ENCODE measurements at regions not wholly inside any gene's neighbourhood (a gene's known extent, or its start where the extent isn't known, plus 50 kb on each side); places are given as distances from the start of the nearest gene placed in this dataset.

- DNase-seq, result no peak
- H3K36me3 Mint-ChIP-seq (ENCODE audit: low read depth), result peaks cover 8% of the 10 kb centered on the region; the same call in 1 of the 2 replicates
- TF ChIP-seq, protein P1, sequence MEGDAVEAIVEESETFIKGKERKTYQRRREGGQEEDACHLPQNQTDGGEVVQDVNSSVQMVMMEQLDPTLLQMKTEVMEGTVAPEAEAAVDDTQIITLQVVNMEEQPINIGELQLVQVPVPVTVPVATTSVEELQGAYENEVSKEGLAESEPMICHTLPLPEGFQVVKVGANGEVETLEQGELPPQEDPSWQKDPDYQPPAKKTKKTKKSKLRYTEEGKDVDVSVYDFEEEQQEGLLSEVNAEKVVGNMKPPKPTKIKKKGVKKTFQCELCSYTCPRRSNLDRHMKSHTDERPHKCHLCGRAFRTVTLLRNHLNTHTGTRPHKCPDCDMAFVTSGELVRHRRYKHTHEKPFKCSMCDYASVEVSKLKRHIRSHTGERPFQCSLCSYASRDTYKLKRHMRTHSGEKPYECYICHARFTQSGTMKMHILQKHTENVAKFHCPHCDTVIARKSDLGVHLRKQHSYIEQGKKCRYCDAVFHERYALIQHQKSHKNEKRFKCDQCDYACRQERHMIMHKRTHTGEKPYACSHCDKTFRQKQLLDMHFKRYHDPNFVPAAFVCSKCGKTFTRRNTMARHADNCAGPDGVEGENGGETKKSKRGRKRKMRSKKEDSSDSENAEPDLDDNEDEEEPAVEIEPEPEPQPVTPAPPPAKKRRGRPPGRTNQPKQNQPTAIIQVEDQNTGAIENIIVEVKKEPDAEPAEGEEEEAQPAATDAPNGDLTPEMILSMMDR (IDR thresholded peaks at IDR 0.05), result no peak
- H3K9me3 Mint-ChIP-seq, result peaks cover 65% of the 10 kb centered on the region
- H3K4me3 Mint-ChIP-seq, result no peak overlapping the region
- H3K27me3 Mint-ChIP-seq (ENCODE audit: insufficient read depth), result no peaks in the 10 kb centered on the region
- H3K4me1 Mint-ChIP-seq (ENCODE audit: low read depth), result no peaks in the 10 kb centered on the region
- no peak overlapping the region for H3K27ac Mint-ChIP-seq
These were observed 348.2 kb downstream of the KCTD8 start for GRCh38 chr4:44100456-44100855.

DNA sequence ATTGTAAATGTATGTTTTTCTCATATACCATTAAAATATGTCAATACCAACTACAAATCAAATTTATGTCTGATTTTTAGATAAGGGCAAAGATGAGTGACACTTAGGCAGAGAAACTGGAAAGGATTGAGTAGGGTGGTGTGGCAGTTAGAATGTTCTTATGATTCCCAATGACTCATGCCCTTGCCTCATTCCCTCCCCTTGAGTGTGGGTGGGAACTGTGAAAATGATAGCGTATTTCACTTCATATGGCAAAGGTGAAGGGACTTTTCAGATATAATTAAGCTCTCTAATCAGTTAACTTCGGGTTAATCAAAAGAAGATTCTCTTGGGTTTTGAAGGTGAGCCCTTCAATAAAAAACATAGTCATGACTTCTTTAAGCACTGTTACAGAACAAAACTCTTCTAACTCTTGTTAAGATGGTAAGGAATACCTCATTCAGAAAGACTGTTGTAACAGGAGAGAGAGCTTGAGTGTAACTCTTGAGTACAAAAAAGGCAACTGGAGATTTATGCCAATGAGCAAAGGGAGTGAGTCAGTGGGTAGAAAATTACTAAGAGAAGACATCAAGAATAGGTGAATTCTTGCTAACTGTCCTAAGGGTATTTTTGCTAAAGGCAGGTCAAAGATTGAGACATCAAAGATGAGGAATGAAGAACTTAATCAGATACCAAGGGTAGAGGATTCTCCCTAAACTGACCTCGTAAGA is 329.5 kb downstream of the KCTD8 start:
- no peak overlapping the region for H3K4me3 Mint-ChIP-seq
- H3K36me3 Mint-ChIP-seq (ENCODE audit: low read depth), result no peaks in the 10 kb centered on the region
- no peaks in the 10 kb centered on the region for H3K4me1 Mint-ChIP-seq (ENCODE audit: low read depth)
- H3K27me3 Mint-ChIP-seq (ENCODE audit: insufficient read depth), result no peaks in the 10 kb centered on the region
- H3K27ac Mint-ChIP-seq, result no peak overlapping the region
- no peak for DNase-seq
- TF ChIP-seq, protein P1 (IDR thresholded peaks at IDR 0.05), result no peak
- peaks cover 14% of the 10 kb centered on the region for H3K9me3 Mint-ChIP-seq

DNA sequence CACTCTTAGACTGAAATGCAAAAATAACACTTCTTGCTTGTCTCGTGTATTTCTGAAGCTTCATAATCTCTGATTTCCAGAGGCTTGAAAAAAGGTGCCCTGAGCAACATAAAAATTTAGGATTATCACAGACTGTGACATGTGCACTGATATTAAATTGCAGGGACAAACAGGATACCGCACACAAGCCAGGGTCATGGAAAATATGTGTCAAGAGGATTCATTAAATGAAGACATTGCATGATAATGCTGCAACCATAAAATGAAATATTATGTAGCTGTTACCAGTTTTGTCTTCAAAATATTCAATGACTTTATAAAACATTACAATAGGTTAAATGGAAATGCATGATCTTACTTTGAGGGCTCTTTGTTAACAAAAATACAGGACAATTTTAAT is 328.0 kb downstream of the KCTD8 start:
- no peaks in the 10 kb centered on the region for H3K36me3 Mint-ChIP-seq (ENCODE audit: low read depth)
- TF ChIP-seq, protein P1 (IDR thresholded peaks at IDR 0.05), result no peak
- no peak for DNase-seq
- no peak overlapping the region for H3K27ac Mint-ChIP-seq
- H3K4me3 Mint-ChIP-seq, result no peak overlapping the region
- H3K27me3 Mint-ChIP-seq (ENCODE audit: insufficient read depth), result no peaks in the 10 kb centered on the region
- peaks cover 14% of the 10 kb centered on the region for H3K9me3 Mint-ChIP-seq
- H3K4me1 Mint-ChIP-seq (ENCODE audit: low read depth), result no peaks in the 10 kb centered on the region

DNA sequence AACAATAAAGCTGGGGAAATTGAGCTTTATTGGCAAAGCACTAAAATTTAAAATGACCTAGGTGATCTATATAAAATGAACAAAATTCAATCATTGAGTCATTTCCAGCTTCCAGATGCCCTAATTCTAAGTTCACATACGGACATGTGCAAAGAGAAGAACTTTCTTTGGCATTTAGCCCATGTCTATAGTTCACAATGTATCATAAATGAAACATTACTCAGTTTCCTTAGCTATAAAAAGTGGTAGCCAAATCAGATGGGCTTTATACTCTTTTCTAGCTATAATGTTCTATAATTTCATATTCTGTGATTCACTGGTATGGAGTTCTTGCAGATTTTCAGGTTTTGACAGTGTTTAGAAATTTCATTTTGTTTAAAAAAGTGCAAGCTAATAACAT is 327.4 kb downstream of the KCTD8 start:
- TF ChIP-seq, protein P1 (IDR thresholded peaks at IDR 0.05), result no peak
- no peak for DNase-seq
- H3K4me3 Mint-ChIP-seq, result no peak overlapping the region
- no peak overlapping the region for H3K27ac Mint-ChIP-seq
- no peaks in the 10 kb centered on the region for H3K36me3 Mint-ChIP-seq (ENCODE audit: low read depth)
- H3K4me1 Mint-ChIP-seq (ENCODE audit: low read depth), result no peaks in the 10 kb centered on the region
- peaks cover 9% of the 10 kb centered on the region for H3K9me3 Mint-ChIP-seq
- no peaks in the 10 kb centered on the region for H3K27me3 Mint-ChIP-seq (ENCODE audit: insufficient read depth)

Measured in HFFc6 (cell line).